ENCODE measurements at regions not wholly inside any gene's neighbourhood (a gene's known extent, or its start where the extent isn't known, plus 50 kb on each side); places are given as distances from the start of the nearest gene placed in this dataset.

GRCh38 chr11:120041625-120042024, 96.3 kb downstream of the TRIM29 start:
- Histone ChIP-seq H3K9me3 (ENCODE audit: low read length) (no peaks in the 10 kb centered on the region), H3K9me2 (ENCODE audit: insufficient read depth, low read length) (no peaks in the 10 kb centered on the region), H3K36me3 (ENCODE audit: insufficient read depth, low read length) (no peaks in the 10 kb centered on the region), H3F3A (ENCODE audit: insufficient read depth, low read length, poor library complexity, severe bottlenecking) (no peaks in the 10 kb centered on the region), H3K79me2 (replicated peaks; ENCODE audit: insufficient read depth, low read length) (no peaks in the 10 kb centered on the region), H3K4me2 (ENCODE audit: low read length) (no peak overlapping the region), H3K4me3 (ENCODE audit: low read length) (no peak overlapping the region), H3K9ac (ENCODE audit: low read length) (no peak overlapping the region), H4K20me1 (ENCODE audit: insufficient read depth) (no peaks in the 10 kb centered on the region), H3K27me3 (ENCODE audit: insufficient read depth, low read depth, low read length) (no peaks in the 10 kb centered on the region), H2AFZ (ENCODE audit: low read depth, low read length) (no peak overlapping the region), H3K27ac (ENCODE audit: low read length) (no peak overlapping the region)
- TF ChIP-seq EZH2 (IDR thresholded peaks at IDR 0.05; ENCODE audit: borderline replicate concordance, insufficient read depth, low read length, poor library complexity, severe bottlenecking) (no peak), EP300 (conservative IDR thresholded peaks at IDR 0.05; ENCODE audit: poor library complexity, severe bottlenecking) (no peak), SMC3 (conservative IDR thresholded peaks at IDR 0.05; ENCODE audit: poor library complexity) (no peak), TAF1 (IDR thresholded peaks at IDR 0.05; ENCODE audit: low read depth) (no peak), POLR2AphosphoS5 (IDR thresholded peaks at IDR 0.05) (no peak), MXI1 (conservative IDR thresholded peaks at IDR 0.05; ENCODE audit: poor library complexity, severe bottlenecking) (no peak), RAD21 (conservative IDR thresholded peaks at IDR 0.05) (no peak)
- TF ChIP-seq, protein P1, sequence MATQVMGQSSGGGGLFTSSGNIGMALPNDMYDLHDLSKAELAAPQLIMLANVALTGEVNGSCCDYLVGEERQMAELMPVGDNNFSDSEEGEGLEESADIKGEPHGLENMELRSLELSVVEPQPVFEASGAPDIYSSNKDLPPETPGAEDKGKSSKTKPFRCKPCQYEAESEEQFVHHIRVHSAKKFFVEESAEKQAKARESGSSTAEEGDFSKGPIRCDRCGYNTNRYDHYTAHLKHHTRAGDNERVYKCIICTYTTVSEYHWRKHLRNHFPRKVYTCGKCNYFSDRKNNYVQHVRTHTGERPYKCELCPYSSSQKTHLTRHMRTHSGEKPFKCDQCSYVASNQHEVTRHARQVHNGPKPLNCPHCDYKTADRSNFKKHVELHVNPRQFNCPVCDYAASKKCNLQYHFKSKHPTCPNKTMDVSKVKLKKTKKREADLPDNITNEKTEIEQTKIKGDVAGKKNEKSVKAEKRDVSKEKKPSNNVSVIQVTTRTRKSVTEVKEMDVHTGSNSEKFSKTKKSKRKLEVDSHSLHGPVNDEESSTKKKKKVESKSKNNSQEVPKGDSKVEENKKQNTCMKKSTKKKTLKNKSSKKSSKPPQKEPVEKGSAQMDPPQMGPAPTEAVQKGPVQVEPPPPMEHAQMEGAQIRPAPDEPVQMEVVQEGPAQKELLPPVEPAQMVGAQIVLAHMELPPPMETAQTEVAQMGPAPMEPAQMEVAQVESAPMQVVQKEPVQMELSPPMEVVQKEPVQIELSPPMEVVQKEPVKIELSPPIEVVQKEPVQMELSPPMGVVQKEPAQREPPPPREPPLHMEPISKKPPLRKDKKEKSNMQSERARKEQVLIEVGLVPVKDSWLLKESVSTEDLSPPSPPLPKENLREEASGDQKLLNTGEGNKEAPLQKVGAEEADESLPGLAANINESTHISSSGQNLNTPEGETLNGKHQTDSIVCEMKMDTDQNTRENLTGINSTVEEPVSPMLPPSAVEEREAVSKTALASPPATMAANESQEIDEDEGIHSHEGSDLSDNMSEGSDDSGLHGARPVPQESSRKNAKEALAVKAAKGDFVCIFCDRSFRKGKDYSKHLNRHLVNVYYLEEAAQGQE (IDR thresholded peaks at IDR 0.05; ENCODE audit: borderline replicate concordance), result no peak
- TF ChIP-seq, protein P2, sequence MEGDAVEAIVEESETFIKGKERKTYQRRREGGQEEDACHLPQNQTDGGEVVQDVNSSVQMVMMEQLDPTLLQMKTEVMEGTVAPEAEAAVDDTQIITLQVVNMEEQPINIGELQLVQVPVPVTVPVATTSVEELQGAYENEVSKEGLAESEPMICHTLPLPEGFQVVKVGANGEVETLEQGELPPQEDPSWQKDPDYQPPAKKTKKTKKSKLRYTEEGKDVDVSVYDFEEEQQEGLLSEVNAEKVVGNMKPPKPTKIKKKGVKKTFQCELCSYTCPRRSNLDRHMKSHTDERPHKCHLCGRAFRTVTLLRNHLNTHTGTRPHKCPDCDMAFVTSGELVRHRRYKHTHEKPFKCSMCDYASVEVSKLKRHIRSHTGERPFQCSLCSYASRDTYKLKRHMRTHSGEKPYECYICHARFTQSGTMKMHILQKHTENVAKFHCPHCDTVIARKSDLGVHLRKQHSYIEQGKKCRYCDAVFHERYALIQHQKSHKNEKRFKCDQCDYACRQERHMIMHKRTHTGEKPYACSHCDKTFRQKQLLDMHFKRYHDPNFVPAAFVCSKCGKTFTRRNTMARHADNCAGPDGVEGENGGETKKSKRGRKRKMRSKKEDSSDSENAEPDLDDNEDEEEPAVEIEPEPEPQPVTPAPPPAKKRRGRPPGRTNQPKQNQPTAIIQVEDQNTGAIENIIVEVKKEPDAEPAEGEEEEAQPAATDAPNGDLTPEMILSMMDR (IDR thresholded peaks at IDR 0.05; ENCODE audit: poor library complexity, severe bottlenecking), result no peak

- H4K20me1 ChIP-seq (ENCODE audit: insufficient read depth), result no peaks in the 10 kb centered on the region
- no peak overlapping the region for H2AFZ ChIP-seq (ENCODE audit: low read depth, low read length)
- no peaks in the 10 kb centered on the region for H3K36me3 ChIP-seq (ENCODE audit: insufficient read depth, low read length)
- no peak overlapping the region for H3K27ac ChIP-seq (ENCODE audit: low read length)
- no peak for TF ChIP-seq POLR2AphosphoS5 (IDR thresholded peaks at IDR 0.05)
- TF ChIP-seq TAF1 (IDR thresholded peaks at IDR 0.05; ENCODE audit: low read depth), result no peak
- no peak for TF ChIP-seq SMC3 (conservative IDR thresholded peaks at IDR 0.05; ENCODE audit: poor library complexity)
- TF ChIP-seq, protein P2 (IDR thresholded peaks at IDR 0.05; ENCODE audit: poor library complexity, severe bottlenecking), result no peak
- TF ChIP-seq EZH2 (IDR thresholded peaks at IDR 0.05; ENCODE audit: borderline replicate concordance, insufficient read depth, low read length, poor library complexity, severe bottlenecking), result no peak
- TF ChIP-seq, protein P1 (IDR thresholded peaks at IDR 0.05; ENCODE audit: borderline replicate concordance), result no peak
- TF ChIP-seq MXI1 (conservative IDR thresholded peaks at IDR 0.05; ENCODE audit: poor library complexity, severe bottlenecking), result no peak
- no peak for TF ChIP-seq RAD21 (conservative IDR thresholded peaks at IDR 0.05)
- no peak for TF ChIP-seq EP300 (conservative IDR thresholded peaks at IDR 0.05; ENCODE audit: poor library complexity, severe bottlenecking)
- no peaks in the 10 kb centered on the region for H3K79me2 ChIP-seq (replicated peaks; ENCODE audit: insufficient read depth, low read length)
- H3K4me2 ChIP-seq (ENCODE audit: low read length), result no peak overlapping the region
- no peaks in the 10 kb centered on the region for H3K9me2 ChIP-seq (ENCODE audit: insufficient read depth, low read length)
- H3K4me3 ChIP-seq (ENCODE audit: low read length), result no peak overlapping the region
- H3K27me3 ChIP-seq (ENCODE audit: insufficient read depth, low read depth, low read length), result no peaks in the 10 kb centered on the region
- H3K9me3 ChIP-seq (ENCODE audit: low read length), result no peaks in the 10 kb centered on the region
- no peaks in the 10 kb centered on the region for H3F3A ChIP-seq (ENCODE audit: insufficient read depth, low read length, poor library complexity, severe bottlenecking)
- H3K9ac ChIP-seq (ENCODE audit: low read length), result no peak overlapping the region
Measured at GRCh38 chr11:120040151-120040840, 97.6 kb downstream of the TRIM29 start.
